Vagina (tissue), 2 donors: ENCODE measurements at regions not wholly inside any gene's neighbourhood (a gene's known extent, or its start where the extent isn't known, plus 50 kb on each side); places are given as distances from the start of the nearest gene placed in this dataset.

Experiments
- CTCF ChIP-seq, 3 experiments: fragments of 450-650 bp in 2 of 3; fragments of 200-600 bp in 1 of 3; sonication (generic) in 1 of 3; IDR thresholded peaks; one replicate each; pipeline ENCODE4 v1.5.1; 2017 to 2019; ENCODE audit warnings: antibody characterized with exemption in 3 of 3, mild to moderate bottlenecking in 2 of 3, moderate library complexity in 2 of 3
- POLR2A ChIP-seq, 2 donors: fragments of 450-650 bp; IDR thresholded peaks; one replicate each; pipeline ENCODE4 v1.6.1; 2017; ENCODE audit warnings: antibody characterized with exemption in 2 of 2, mild to moderate bottlenecking in 2 of 2, moderate library complexity in 2 of 2
- POLR2AphosphoS5 ChIP-seq, 2 donors: sonication (generic); formaldehyde crosslinking; IDR thresholded peaks; one replicate each; pipeline ENCODE4 v1.9.0; 2017; ENCODE audit warnings: antibody characterized with exemption in 2 of 2, mild to moderate bottlenecking in 2 of 2, low read depth in 1 of 2; ENCODE audit not compliant: insufficient read depth in 1 of 2

GRCh38 chr2:215662715-215663114, 226.8 kb upstream of the FN1 start:
- TF ChIP-seq POLR2AphosphoS5 (IDR thresholded peaks at IDR 0.05; ENCODE audit: insufficient read depth in 1 of 2, low read depth in 1 of 2) (no peak), CTCF (IDR thresholded peaks at IDR 0.05) (no peak), POLR2A (IDR thresholded peaks at IDR 0.05) (no peak)
